Heart right ventricle (tissue), 16 donors: ENCODE measurements at regions not wholly inside any gene's neighbourhood (a gene's known extent, or its start where the extent isn't known, plus 50 kb on each side); places are given as distances from the start of the nearest gene placed in this dataset.

Source experiments
- ATAC-seq, 8 donors: fragments of 200-7000 bp; cut with Tn5 transposase; one replicate each; pipeline ENCODE4 v1.9.1; 2020; ENCODE audit warnings: mild to moderate bottlenecking in 8 of 8, moderate library complexity in 8 of 8, moderate number of reproducible peaks in 1 of 8
- DNase-seq, 2 donors: peaks; one replicate each; pipeline ENCODE4 v3.0.0-alpha.2; 2020
- H3K27ac ChIP-seq, 10 donors: fragments of 200-600 bp; sonication (generic) in 2 of 10; one replicate each; pipeline versions ENCODE4 v1.5.0 to v1.8.0; 2020 to 2022; ENCODE audit warnings: mild to moderate bottlenecking in 3 of 10
- H3K27me3 ChIP-seq, 7 donors: fragments of 200-600 bp; one replicate each; pipeline ENCODE4 v1.8.0; 2021 to 2022; ENCODE audit warnings: mild to moderate bottlenecking in 2 of 7
- H3K36me3 ChIP-seq, 9 donors: fragments of 200-600 bp; sonication (generic) in 1 of 9; one replicate each; pipeline versions ENCODE4 v1.5.0 to v1.8.0; 2020 to 2022; ENCODE audit warnings: mild to moderate bottlenecking in 2 of 9
- H3K4me1 ChIP-seq, 9 donors: fragments of 200-600 bp; sonication (generic) in 1 of 9; one replicate each; pipeline versions ENCODE4 v1.5.0 to v1.8.0; 2020 to 2022; ENCODE audit warnings: mild to moderate bottlenecking in 4 of 9
- H3K4me3 ChIP-seq, 10 donors: fragments of 200-600 bp; sonication (generic) in 2 of 10; one replicate each; pipeline versions ENCODE4 v1.5.0 to v1.8.0; 2020 to 2022; ENCODE audit warnings: mild to moderate bottlenecking in 7 of 10, moderate library complexity in 2 of 10
- H3K9me3 ChIP-seq, 11 donors: fragments of 200-600 bp in 10 of 11; sonication (generic) in 2 of 11; one replicate each; pipeline versions ENCODE4 v1.5.0 to v1.8.0; 2013 to 2022; ENCODE audit warnings: mild to moderate bottlenecking in 2 of 11, control low read depth in 1 of 11, moderate library complexity in 1 of 11
- WGBS, 2 donors: extraction: QIAGEN DNeasy Blood & Tissue Kit; methylation state at CpG; one replicate each; pipeline ENCODE4 v1.1.7; 2013; ENCODE audit warnings: inconsistent platforms in 1 of 2; 5-methylcytosine and 5-hydroxymethylcytosine counted together
- intact Hi-C, 10 donors: fragments of 100-400 bp; cut with DNase I; formaldehyde crosslinking; loops; one replicate each; pipeline versions ENCODE4 v1.11.1 to v1.14.2; 2022
- TF ChIP-seq, protein P1 (sequence below), 9 donors: fragments of 200-600 bp; sonication (generic) in 2 of 9; IDR thresholded peaks; one replicate each; pipeline versions ENCODE4 v1.5.0 to v1.8.0; 2021 to 2022; ENCODE audit warnings: antibody characterized with exemption in 9 of 9, mild to moderate bottlenecking in 5 of 9, moderate library complexity in 1 of 9
- donor health status: Arrhythmogenic right ventricular cardiomyopathy.
- donor health status: ischemic (EF 13 %, LVEDD 7.1; RV severe dilation, severe dysfunction).
- donor health status: healthy with polysubstance abuse.
- donor health status: DM: no; HTN: yes; CAD: no.
- donor health status: DM: no; HTN: no; CAD: no.
- donor health status: ischemic (EF 25% LVEDD 6.9; RV normal size, moderate dysfunction).
- donor health status: ischemic (EF 25% LVEDD 5.7; RV mildly dilated, moderate dysfunction).
- donor health status: healthy.
- donor health status: DM: yes; HTN: yes; CAD: no.
- donor health status: Ischemic cardiomyopathy.
- donor health status: ischemic (EF 35%, LVEDD 5.7; RV mildly dilated, moderate dysfunction).
- donor health status: nonischemic (EF 11% LVEDD 7.7; RV severe dilation, severe dysfunction).
- donor health status: DM: yes; HTN: yes; CAD: no.
- donor health status: PGD.
- donor health status: ischemic (EF 29% LVEDD 5.4; RV normal size, mild dysfunction).
- donor health status: nonischemic (EF 23%, LVEDD 6.1; RV moderate dilation, normal function).

DNA sequence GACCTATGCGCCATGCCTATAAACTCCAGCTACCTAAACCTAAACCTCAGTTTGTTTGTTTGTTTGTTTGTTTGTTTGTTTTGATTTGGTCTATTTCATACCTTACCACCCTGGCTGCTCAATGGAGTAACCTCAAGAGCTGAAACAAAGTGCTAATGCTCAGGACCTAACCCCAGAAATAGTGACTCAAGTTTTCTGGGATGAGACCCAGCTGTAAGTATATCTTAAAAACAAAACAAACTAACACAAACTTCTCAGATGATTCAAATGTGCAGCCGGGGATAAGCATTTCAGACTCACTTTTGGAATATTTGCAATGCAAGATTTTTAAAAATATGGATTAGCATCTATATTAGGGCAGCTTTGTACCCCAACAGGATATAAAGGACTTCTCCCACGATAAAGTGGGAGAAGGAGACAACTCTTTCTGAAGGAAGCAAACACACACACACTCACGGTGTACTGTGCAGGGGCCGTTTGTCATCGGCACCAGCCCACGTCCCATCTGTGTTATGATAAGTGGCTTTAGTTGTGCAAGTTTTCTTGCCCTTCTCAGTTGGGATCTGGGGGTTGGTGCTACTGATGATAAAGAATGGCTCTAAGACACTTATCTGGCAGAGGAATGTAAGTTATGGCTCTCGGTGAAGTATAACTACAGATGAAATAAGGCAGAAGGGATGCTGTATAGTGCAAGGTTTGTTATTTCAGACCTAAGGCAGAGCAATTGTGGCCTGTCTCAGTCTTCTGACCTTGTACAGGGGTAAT is 516.7 kb upstream of the TMEM132C start:
- TF ChIP-seq, protein P1, sequence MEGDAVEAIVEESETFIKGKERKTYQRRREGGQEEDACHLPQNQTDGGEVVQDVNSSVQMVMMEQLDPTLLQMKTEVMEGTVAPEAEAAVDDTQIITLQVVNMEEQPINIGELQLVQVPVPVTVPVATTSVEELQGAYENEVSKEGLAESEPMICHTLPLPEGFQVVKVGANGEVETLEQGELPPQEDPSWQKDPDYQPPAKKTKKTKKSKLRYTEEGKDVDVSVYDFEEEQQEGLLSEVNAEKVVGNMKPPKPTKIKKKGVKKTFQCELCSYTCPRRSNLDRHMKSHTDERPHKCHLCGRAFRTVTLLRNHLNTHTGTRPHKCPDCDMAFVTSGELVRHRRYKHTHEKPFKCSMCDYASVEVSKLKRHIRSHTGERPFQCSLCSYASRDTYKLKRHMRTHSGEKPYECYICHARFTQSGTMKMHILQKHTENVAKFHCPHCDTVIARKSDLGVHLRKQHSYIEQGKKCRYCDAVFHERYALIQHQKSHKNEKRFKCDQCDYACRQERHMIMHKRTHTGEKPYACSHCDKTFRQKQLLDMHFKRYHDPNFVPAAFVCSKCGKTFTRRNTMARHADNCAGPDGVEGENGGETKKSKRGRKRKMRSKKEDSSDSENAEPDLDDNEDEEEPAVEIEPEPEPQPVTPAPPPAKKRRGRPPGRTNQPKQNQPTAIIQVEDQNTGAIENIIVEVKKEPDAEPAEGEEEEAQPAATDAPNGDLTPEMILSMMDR (IDR thresholded peaks at IDR 0.05) = no peak
- intact Hi-C loops = no loop called here
- peaks cover 0 to 18% (median 0%) of the 10 kb centered on the region in 7 donors for H3K27me3 ChIP-seq
- H3K36me3 ChIP-seq = no peaks in the 10 kb centered on the region
- ATAC-seq (no peak), DNase-seq (no peak)
- H3K9me3 ChIP-seq = no peaks in the 10 kb centered on the region
- WGBS, 2 donors = 31 to 41% methylated on average over 8 of the region's 8 CpGs
- H3K4me1 ChIP-seq = no peaks in the 10 kb centered on the region
- H3K4me3 ChIP-seq = no peak overlapping the region
- no peak overlapping the region for H3K27ac ChIP-seq

DNA sequence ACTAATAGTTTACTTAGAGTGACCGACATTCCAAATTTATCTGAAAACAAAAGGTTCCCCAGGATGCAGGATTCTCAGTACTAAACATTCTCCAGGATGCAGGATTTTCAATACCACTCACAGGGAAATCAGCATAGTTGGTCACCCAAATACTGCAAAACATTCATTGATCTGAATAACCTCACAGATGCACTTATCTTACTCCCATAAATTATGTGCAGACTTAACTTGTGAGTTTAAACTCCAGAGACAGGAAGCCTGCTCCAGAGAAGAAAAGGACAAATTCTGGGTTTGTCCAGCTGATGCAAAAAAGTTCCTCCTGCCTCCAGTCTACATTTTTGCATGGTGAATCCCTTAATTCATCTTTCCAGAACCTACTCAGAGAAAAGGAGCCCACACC is 514.2 kb upstream of the TMEM132C start:
- WGBS, 2 donors = 65 to 71% methylated on average over 1 of the region's 1 CpG
- Histone ChIP-seq H3K36me3 (no peaks in the 10 kb centered on the region), H3K4me3 (no peak overlapping the region), H3K27me3 (peaks cover 0 to 18% (median 0%) of the 10 kb centered on the region in 7 donors), H3K4me1 (no peaks in the 10 kb centered on the region), H3K9me3 (no peaks in the 10 kb centered on the region), H3K27ac (no peak overlapping the region)
- DNase-seq = no peak
- TF ChIP-seq, protein P1 (IDR thresholded peaks at IDR 0.05) = no peak
- no peak for ATAC-seq
- intact Hi-C loops = no loop called here

DNA sequence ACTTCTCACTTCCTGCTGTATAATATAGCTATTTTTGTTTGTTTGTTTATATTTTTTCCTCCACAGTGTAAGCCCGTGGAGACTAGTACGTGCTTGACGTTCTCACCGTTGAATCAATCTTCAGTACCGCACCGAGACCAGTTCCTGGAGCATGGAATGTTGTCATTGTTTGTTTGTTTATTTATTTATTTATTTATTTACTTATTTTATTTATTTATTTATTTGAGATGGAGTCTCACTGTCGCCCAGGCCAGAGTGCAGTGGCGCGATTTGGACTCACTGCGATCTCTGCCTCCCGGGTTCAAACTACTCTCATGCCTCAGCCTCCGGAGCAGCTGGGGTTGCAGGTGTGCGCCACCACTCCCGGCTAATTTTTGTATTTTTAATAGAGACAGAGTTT is 506.6 kb upstream of the TMEM132C start:
- Histone ChIP-seq H3K27me3 (no peaks in the 10 kb centered on the region), H3K9me3 (peaks cover 0 to 17% (median 0%) of the 10 kb centered on the region in 11 donors), H3K36me3 (no peaks in the 10 kb centered on the region), H3K4me1 (no peaks in the 10 kb centered on the region), H3K27ac (no peak overlapping the region), H3K4me3 (no peak overlapping the region)
- intact Hi-C loops = no loop called here
- no peak for ATAC-seq
- no peak for DNase-seq
- TF ChIP-seq, protein P1 (IDR thresholded peaks at IDR 0.05) = no peak
- WGBS, 2 donors = 94 to 95% methylated on average over 14 of the region's 14 CpGs

GRCh38 chr12:127760996-127761395 is 506.0 kb upstream of the TMEM132C start:
- Histone ChIP-seq H3K27ac (no peak overlapping the region), H3K27me3 (no peaks in the 10 kb centered on the region), H3K36me3 (no peaks in the 10 kb centered on the region), H3K4me1 (no peaks in the 10 kb centered on the region), H3K4me3 (no peak overlapping the region), H3K9me3 (peaks cover 0 to 17% (median 0%) of the 10 kb centered on the region in 11 donors)
- DNase-seq (no peak), ATAC-seq (no peak)
- WGBS, 2 donors = 93 to 94% methylated on average over 22 of the region's 22 CpGs
- TF ChIP-seq, protein P1 (IDR thresholded peaks at IDR 0.05) = no peak
- intact Hi-C loops = no loop called here
